ENCODE measurements at regions not wholly inside any gene's neighbourhood (a gene's known extent, or its start where the extent isn't known, plus 50 kb on each side); places are given as distances from the start of the nearest gene placed in this dataset.

DNA sequence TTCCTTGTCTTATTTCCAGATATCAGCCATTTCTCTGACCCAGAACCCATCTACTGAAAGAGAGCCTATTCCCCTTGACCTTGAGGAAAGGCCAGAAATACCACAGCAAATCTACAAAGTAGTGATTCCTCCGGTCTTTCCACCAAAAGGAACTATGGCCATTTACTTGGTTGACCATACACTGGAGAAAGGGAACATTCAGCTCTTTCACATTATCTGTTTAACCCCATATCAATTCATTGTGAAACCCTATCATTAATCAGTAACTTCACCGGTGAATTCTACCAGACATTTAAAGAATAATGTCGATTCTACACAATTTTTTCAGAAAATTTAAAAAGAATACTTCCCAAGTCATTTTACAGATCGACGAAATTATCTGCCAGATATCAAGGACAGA, 265.7 kb upstream of the CLEC14A start:
- DNase-seq (ENCODE audit: low read depth), result no peak
- in situ Hi-C loops (cut with HindIII; ENCODE audit: low pct_unique_long_range_greater_than_20kb, low sequenced_read_pairs), result no loop called here

- DNase-seq (ENCODE audit: low read depth), result no peak
Observed at GRCh38 chr14:38517426-38517825, 261.5 kb upstream of the CLEC14A start.

DNA sequence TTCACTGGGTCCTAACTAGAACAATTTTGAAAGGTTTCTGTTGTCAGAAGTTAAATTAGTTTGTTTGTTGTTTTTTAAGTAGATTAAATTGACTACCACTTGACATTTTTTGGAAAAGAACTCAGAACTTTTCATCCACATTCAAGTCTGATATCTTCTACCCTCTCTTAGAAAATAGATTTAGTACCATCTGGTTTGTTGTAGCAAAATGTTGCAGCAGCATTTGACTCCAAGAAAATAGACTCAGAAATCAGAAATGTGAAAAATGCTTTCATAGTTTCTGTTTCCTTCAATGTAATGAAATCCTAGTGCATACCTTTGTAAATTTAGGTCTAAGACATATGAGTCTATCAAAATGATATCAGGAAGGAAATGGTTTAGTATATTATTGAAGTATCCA, 256.3 kb upstream of the CLEC14A start:
- DNase-seq (ENCODE audit: low read depth), result no peak
- in situ Hi-C loops (cut with HindIII; ENCODE audit: low pct_unique_long_range_greater_than_20kb, low sequenced_read_pairs), result no loop called here

More at GRCh38 chr14:38517426-38517825, 261.5 kb upstream of the CLEC14A start:
- in situ Hi-C loops (cut with HindIII; ENCODE audit: low pct_unique_long_range_greater_than_20kb, low sequenced_read_pairs), result no loop called here

DNA sequence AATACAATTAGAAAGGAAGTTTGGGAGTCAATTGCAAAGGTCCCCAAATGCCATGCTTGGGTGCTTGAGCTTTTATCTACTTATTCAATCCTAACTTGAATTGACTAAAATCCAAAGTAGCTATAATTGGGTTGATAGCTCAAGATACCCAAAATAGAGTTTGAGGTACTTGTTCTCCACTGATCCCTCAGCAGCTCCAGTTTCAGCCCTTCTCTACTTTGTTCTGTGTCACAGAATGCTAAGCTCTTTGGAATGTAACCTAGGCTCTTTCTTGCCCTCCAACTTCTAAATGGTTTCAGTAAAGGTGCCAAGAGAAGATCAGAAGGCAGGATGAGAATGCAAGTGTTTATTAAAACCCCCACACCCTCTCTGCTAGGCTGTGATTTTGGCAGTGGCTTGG, 251.4 kb upstream of the CLEC14A start:
- in situ Hi-C loops (cut with HindIII; ENCODE audit: low pct_unique_long_range_greater_than_20kb, low sequenced_read_pairs), result no loop called here
- DNase-seq (ENCODE audit: low read depth), result no peak

GRCh38 chr14:38505973-38506249, 250.0 kb upstream of the CLEC14A start:
- no peak for DNase-seq (ENCODE audit: low read depth)
- in situ Hi-C loops (cut with HindIII; ENCODE audit: low pct_unique_long_range_greater_than_20kb, low sequenced_read_pairs), result no loop called here

DNA sequence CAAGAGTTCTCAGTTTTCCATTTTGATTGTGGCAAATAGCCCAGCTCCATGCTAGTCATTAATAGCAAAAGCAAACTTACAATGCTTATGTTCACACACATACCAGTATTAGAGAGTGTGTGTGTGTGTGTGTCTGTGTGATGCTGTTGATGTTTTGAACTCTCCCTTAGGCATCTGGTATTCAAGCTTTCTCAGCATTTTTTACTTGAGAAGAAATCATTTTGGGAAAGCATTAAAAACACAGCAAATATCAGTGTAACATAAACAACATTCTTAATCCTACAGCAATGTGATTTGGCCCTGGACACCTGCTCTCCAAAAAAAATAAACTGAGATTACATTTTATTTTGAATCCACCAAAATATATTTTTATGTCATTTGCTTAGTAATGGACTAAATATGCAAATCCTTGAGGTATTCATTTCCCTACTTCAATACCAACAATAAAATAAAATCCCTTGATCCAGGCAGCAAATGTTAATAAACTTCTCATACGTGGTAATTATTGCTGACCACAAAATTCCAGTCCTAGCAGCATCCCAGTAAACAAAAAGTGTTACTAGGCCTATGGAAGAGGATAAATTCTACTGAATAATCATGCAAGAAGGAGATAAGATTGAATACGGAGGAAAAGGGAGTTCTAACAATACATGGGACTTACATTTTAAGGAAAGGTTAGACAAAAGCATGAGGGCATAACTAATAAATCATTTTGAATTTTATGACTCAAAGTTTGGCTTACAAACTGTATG, 249.5 kb upstream of the CLEC14A start:
- in situ Hi-C loops (cut with HindIII; ENCODE audit: low pct_unique_long_range_greater_than_20kb, low sequenced_read_pairs), result no loop called here
- no peak for DNase-seq (ENCODE audit: low read depth)

DNA sequence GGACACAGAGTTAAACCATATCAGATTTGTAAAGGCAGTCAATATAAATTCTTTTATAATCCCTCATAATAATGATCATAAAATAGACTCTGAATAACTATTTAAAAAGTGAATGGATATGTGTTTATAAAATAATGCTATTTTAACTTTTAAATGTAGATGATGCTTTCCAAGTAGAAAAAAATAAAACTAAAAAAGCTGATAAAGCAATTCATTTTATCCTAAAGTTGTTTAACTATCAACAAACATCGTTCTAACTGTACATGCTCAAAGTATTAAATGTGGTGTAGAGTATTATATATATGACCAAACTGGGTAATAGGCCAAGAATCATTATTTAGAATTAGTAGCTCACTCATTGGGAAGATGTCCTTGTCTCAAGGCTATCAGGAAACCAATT, 248.3 kb upstream of the CLEC14A start:
- DNase-seq (ENCODE audit: low read depth), result no peak
- in situ Hi-C loops (cut with HindIII; ENCODE audit: low pct_unique_long_range_greater_than_20kb, low sequenced_read_pairs), result no loop called here

- no peak for DNase-seq (ENCODE audit: low read depth)
- in situ Hi-C loops (cut with HindIII; ENCODE audit: low pct_unique_long_range_greater_than_20kb, low sequenced_read_pairs), result no loop called here
Observed at GRCh38 chr14:38502239-38502638, 246.3 kb upstream of the CLEC14A start.

DNA sequence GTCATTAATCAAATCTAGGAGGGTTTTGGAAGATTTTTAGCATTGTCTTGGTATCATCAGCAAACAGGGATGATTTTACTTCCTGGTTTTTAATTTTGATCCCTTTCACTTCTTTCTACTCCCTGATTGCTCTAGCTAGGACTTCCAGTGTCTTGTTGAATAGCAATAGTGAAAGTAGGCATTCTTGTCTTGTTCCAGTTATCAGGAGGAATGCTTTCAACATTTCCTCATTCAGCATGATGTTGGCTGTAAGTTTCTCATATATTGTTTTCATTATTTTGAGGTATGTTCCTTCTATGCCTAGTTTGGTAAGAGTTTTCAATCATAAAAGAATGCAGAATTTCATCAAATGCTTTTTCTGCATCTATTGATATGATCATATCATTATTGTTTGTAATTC, 244.2 kb upstream of the CLEC14A start:
- in situ Hi-C loops (cut with HindIII; ENCODE audit: low pct_unique_long_range_greater_than_20kb, low sequenced_read_pairs), result no loop called here
- no peak for DNase-seq (ENCODE audit: low read depth)

DNA sequence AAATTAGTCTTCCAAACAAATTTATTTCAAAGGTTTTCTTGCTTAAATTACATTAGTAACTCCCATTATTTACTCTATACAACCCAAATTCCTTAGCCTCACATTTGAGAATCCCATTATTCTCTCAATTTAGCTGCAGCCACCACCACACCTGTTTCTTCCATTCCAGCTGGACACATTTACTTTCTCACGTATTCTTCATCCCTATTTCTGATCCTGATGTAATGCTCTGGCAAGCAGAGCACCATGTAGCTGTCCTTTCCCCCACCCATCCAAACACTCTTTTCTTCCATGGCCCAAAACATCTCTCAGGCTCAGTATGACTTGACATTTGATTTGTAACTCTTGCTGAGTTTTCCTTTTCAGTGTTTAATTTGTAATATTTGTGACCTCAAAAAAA, 240.2 kb upstream of the CLEC14A start:
- DNase-seq (ENCODE audit: low read depth), result no peak
- in situ Hi-C loops (cut with HindIII; ENCODE audit: low pct_unique_long_range_greater_than_20kb, low sequenced_read_pairs), result no loop called here

- no peak for DNase-seq (ENCODE audit: low read depth)
- in situ Hi-C loops (cut with HindIII; ENCODE audit: low pct_unique_long_range_greater_than_20kb, low sequenced_read_pairs), result no loop called here
Observed at GRCh38 chr14:38490273-38490672, 234.4 kb upstream of the CLEC14A start.

DNA sequence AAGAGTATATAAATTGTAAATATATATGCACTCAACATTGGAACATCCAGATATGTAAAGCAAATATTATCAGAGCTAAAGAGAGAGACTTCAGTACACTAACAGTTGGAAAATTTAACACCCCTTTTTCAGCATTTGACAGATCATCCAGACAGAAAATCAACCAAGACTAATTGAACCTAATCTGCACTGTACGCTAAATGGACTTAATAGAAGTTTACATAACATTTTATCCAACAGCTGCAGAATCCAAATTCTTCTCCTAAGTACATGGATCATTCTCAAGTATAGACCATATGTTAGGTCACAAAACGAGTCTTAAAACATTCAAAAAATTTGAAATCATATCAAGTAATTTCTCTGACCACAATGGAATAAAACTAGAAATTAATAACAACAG, 229.1 kb upstream of the CLEC14A start:
- no peak for DNase-seq (ENCODE audit: low read depth)
- in situ Hi-C loops (cut with HindIII; ENCODE audit: low pct_unique_long_range_greater_than_20kb, low sequenced_read_pairs), result no loop called here

DNA sequence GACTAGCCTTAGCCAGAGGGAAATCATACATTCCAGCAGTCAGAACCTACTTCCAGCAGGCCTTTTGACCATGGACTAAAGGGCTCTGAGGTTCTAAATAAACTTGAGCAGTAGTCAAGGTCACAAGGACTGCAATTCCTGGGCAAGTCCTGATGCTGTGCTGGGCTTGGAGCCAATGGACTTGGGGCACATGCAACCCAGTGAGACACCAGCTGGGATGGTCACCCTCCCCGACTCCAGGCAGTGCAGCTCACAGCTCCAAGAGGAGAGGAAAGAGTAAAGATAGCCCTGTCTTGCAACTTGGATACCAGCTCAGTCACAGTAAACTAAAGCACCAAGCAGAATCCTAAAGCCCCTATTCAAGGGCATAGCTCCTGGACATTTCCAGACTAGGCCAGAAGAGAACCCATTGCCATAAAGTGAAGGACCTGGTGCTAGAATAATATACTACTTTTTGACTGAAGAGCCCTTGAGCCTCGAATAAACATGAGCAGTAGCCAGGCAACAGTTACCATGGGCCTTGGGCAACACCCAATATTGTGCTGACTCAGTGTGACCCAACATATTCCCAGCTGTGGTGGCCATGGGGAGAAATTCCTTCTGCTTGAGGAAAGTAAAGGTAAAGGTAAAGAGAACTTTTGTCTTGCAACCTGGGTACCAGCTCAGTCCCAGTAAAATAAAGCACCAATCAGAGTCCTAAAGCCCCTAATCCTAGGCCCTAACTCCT, 226.2 kb upstream of the CLEC14A start:
- in situ Hi-C loops (cut with HindIII; ENCODE audit: low pct_unique_long_range_greater_than_20kb, low sequenced_read_pairs), result no loop called here
- peak; percentile 65 for DNase-seq (ENCODE audit: low read depth)

DNA sequence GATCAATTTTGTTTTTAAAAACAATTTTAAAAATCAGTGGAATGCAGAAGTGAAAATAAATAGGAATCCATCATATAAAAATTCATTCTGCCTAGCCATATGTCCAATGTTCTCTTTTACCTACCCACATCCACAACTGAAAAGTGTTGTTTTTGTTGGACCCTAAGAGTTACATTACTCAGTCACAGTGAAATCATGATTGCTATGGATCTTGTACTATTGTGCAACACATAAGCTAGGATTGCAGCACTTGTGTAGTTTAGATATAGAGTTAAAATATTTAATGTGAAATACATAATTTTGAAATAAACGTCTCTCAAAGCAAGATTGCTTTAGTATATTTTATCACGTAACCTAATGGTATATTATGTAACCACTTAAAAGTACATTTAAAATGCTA, 213.3 kb upstream of the CLEC14A start:
- no peak for DNase-seq (ENCODE audit: low read depth)
- in situ Hi-C loops (cut with HindIII; ENCODE audit: low pct_unique_long_range_greater_than_20kb, low sequenced_read_pairs), result no loop called here

DNA sequence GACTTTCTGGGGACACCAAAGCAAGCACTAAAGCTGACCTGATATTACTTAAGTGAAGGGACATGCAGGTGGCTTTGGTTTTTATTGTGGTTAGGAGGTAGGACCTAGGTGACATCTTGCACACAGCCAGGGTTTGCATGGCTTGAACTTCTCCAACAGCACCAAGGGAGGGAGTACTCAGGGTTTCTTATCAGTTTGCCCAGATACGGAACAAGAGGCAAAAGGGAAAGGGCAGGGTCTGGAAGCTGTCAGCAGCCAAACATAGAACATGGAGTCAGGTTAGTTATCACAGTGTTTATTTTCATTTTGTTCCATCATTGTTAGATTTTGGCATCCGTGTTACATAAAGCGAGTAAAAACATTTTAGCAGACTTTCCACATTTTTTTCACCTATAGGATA, 186.3 kb upstream of the CLEC14A start:
- in situ Hi-C loops (cut with HindIII; ENCODE audit: low pct_unique_long_range_greater_than_20kb, low sequenced_read_pairs), result no loop called here
- no peak for DNase-seq (ENCODE audit: low read depth)

DNA sequence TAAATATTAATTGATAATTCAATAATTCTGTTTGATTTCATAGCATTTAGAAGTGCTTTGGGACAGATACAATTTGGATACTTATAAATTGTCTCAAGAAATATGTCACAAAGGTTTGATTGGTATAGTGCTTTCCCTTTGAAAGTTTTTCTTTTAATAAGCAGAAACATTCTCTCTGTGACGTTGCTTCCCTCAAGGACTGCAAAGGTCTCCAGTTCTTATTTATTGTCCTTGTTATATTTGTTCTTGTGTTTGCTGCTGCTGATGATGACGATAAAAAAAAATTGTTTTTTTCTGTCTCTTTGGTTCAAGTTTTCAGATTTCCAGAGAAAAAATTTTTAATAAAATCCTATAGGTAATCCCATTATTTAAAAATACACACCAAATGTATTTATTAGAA, 176.3 kb upstream of the CLEC14A start:
- in situ Hi-C loops (cut with HindIII; ENCODE audit: low pct_unique_long_range_greater_than_20kb, low sequenced_read_pairs), result no loop called here
- DNase-seq (ENCODE audit: low read depth), result no peak

DNA sequence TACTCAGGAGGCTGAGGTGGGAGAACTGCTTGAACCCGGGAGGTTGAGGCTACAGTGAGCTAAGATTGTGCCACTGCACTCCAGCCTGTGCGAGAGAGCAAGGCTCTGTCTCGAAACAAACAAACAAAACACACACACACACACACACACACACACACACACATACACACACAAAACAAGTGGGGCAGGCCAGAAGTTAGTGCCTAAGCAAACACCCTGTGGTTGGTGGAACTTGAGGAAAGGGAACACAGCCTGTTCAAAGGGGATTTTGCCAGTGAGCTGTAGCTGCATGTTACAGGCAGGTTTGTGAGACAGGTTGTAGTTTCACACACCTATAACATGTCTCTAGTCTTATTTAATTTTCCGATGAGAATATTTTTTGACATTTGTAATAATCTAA, 175.3 kb upstream of the CLEC14A start:
- in situ Hi-C loops (cut with HindIII; ENCODE audit: low pct_unique_long_range_greater_than_20kb, low sequenced_read_pairs), result no loop called here
- no peak for DNase-seq (ENCODE audit: low read depth)

- DNase-seq (ENCODE audit: low read depth), result no peak
- in situ Hi-C loops (cut with HindIII; ENCODE audit: low pct_unique_long_range_greater_than_20kb, low sequenced_read_pairs), result no loop called here
Observed at GRCh38 chr14:38430522-38430921, 174.6 kb upstream of the CLEC14A start.

DNA sequence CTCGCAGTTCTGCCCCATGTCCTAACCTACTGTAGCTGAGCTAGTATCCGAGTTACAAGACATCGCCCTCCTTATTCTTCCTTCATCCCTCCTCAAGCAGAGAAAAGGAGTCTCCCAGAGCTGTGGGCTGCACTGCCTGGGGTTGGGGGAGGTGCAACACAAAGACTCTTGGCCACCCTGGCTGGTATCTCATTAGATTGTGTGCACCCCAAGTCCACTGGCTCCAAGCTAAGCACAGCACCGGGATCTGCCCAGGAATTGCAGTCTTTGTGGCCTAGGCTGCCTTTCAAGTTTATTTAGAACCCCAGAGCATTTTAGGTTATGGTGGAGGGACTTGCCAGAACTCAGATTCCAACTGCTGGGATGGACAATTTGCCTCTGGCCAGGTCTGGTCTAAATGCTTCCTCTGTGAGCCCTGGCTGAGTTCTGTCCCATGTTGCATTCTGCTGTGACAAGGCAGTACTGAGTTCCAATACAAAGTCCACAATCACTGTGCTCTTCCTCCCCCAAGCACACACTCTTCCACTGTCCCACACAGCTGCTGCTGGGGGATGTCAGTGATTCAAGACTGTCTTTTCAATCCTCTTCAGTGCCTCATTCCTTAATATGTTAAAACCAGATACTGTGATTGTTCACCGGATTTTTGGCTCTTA, 169.6 kb upstream of the CLEC14A start:
- in situ Hi-C loops (cut with HindIII; ENCODE audit: low pct_unique_long_range_greater_than_20kb, low sequenced_read_pairs), result no loop called here
- no peak for DNase-seq (ENCODE audit: low read depth)

GRCh38 chr14:38420048-38420447, 164.2 kb upstream of the CLEC14A start:
- in situ Hi-C loops (cut with HindIII; ENCODE audit: low pct_unique_long_range_greater_than_20kb, low sequenced_read_pairs), result no loop called here
- no peak for DNase-seq (ENCODE audit: low read depth)
